B cell (primary cell): ENCODE measurements at regions not wholly inside any gene's neighbourhood (a gene's known extent, or its start where the extent isn't known, plus 50 kb on each side); places are given as distances from the start of the nearest gene placed in this dataset.

Experiments
- EZH2 ChIP-seq: IDR thresholded peaks from 2 replicates; pipeline ENCODE4 v1.6.1; 2012; ENCODE audit warnings: borderline replicate concordance, low read depth, mild to moderate bottlenecking, moderate library complexity, low read length; ENCODE audit not compliant: insufficient read depth, poor library complexity, severe bottlenecking
- TF ChIP-seq, protein P1 (sequence below): fragments of 200-600 bp; IDR thresholded peaks from one replicate; pipeline ENCODE4 v1.8.0; 2022; ENCODE audit warnings: antibody characterized with exemption, mild to moderate bottlenecking

DNA sequence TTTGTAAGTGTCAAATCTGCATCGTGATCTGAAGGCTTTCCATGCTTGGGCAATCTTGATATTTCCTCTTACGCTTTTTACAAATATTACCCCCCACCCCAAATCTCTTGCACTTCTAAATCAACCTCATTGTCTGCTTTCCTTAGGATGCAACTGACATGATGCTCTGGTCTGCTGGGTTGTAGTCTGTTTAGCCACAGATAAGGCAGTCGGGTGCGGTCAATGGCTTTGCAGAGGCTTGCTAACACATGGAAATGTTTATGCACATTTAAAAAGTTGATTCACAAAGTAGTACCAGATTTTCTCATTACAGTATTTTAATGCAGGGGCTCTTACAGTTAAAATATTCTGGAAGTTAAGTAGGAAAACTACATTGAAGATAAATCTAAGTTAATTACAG is 172.5 kb downstream of the BAMBI start:
- TF ChIP-seq, protein P1, sequence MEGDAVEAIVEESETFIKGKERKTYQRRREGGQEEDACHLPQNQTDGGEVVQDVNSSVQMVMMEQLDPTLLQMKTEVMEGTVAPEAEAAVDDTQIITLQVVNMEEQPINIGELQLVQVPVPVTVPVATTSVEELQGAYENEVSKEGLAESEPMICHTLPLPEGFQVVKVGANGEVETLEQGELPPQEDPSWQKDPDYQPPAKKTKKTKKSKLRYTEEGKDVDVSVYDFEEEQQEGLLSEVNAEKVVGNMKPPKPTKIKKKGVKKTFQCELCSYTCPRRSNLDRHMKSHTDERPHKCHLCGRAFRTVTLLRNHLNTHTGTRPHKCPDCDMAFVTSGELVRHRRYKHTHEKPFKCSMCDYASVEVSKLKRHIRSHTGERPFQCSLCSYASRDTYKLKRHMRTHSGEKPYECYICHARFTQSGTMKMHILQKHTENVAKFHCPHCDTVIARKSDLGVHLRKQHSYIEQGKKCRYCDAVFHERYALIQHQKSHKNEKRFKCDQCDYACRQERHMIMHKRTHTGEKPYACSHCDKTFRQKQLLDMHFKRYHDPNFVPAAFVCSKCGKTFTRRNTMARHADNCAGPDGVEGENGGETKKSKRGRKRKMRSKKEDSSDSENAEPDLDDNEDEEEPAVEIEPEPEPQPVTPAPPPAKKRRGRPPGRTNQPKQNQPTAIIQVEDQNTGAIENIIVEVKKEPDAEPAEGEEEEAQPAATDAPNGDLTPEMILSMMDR: no peak
- TF ChIP-seq EZH2: no peak
